H1 (cell line): ENCODE measurements at regions not wholly inside any gene's neighbourhood (a gene's known extent, or its start where the extent isn't known, plus 50 kb on each side); places are given as distances from the start of the nearest gene placed in this dataset.

ENCODE experiments used
- CTCF ChIA-PET: fragments of 300-600 bp; sonication (Branson Sonifier 250); formaldehyde crosslinking; loops from one replicate; lab custom pipeline; 2021; ENCODE audit not compliant: partially characterized antibody; lab: Charles Lee
- POLR2A ChIA-PET: fragments of 300-600 bp; sonication (Branson Sonifier 250); formaldehyde crosslinking; loops from one replicate; lab custom pipeline; 2021; ENCODE audit warnings: inconsistent platforms; ENCODE audit not compliant: partially characterized antibody; lab: Charles Lee
- DNase-seq, 2 experiments: peaks; one replicate each; pipeline versions ENCODE4 v3.0.0 to v3.0.0-alpha.2; 2010 to 2022; ENCODE audit warnings: low spot score in 2 of 2, low read depth in 1 of 2, mixed read lengths in 1 of 2
- FAIRE-seq: peaks from 2 replicates; lab custom pipeline; 2011; peaks lifted over from hg19 to GRCh38; lab: Jason Lieb, UNC
- H2AFZ ChIP-seq: 2 replicates; pipeline ENCODE4 v1.8.1; 2012; ENCODE audit warnings: low read length, inconsistent platforms
- H2AK5ac ChIP-seq: 2 replicates; pipeline ENCODE4 v1.6.1; 2013; ENCODE audit warnings: low read depth, low read length
- H2BK120ac ChIP-seq: replicated peaks from 2 replicates; pipeline ENCODE3; 2013; ENCODE audit warnings: low read depth, low read length, inconsistent platforms
- H2BK12ac ChIP-seq: 2 replicates; pipeline ENCODE4 v1.6.1; 2013; ENCODE audit warnings: low read depth, low read length
- H2BK15ac ChIP-seq: 2 replicates; pipeline ENCODE4 v1.6.1; 2013; ENCODE audit warnings: low read length
- H2BK20ac ChIP-seq: 2 replicates; pipeline ENCODE4 v1.6.1; 2013; ENCODE audit warnings: low read length
- H2BK5ac ChIP-seq: 2 replicates; pipeline ENCODE4 v1.6.1; 2013; ENCODE audit warnings: low read depth, low read length
- H3K14ac ChIP-seq: 2 replicates; pipeline ENCODE4 v1.6.1; 2013; ENCODE audit warnings: inconsistent platforms; ENCODE audit not compliant: insufficient read length
- H3K18ac ChIP-seq: 2 replicates; pipeline ENCODE4 v1.6.1; 2013; ENCODE audit warnings: low read length; ENCODE audit errors: extremely low read depth
- H3K23ac ChIP-seq: 2 replicates; pipeline ENCODE4 v1.6.1; 2013; ENCODE audit warnings: inconsistent platforms; ENCODE audit not compliant: insufficient read length
- H3K23me2 ChIP-seq: 2 replicates; pipeline ENCODE4 v1.6.1; 2013; ENCODE audit warnings: low read depth, low read length
- H3K27ac ChIP-seq: 2 replicates; pipeline ENCODE4 v1.6.1; 2011; ENCODE audit warnings: low read depth, low read length, inconsistent platforms
- H3K27me3 ChIP-seq, 4 experiments: replicated peaks in 1 of 4; 1 replicate in 1 of 4; 2 replicates in 3 of 4; pipeline versions ENCODE4 v1.6.1 to v1.8.1; 2011 to 2013; ENCODE audit warnings: low read length in 3 of 4, mild to moderate bottlenecking in 3 of 4, inconsistent platforms in 2 of 4, mixed read lengths in 2 of 4, moderate library complexity in 1 of 4; ENCODE audit not compliant: control insufficient read depth in 3 of 4, insufficient read depth in 3 of 4; ENCODE audit errors: extremely low read depth in 1 of 4
- H3K36me3 ChIP-seq, 4 experiments: 2 replicates each; pipeline versions ENCODE4 v1.6.1 to v1.8.1; 2011 to 2013; ENCODE audit warnings: mild to moderate bottlenecking in 4 of 4, low read length in 3 of 4, moderate library complexity in 2 of 4, control low read depth in 1 of 4, inconsistent platforms in 1 of 4; ENCODE audit not compliant: insufficient read depth in 4 of 4, control insufficient read depth in 2 of 4
- H3K4ac ChIP-seq: replicated peaks from 2 replicates; pipeline ENCODE3; 2013; ENCODE audit warnings: low read length, low read depth, mixed read lengths, inconsistent platforms; ENCODE audit not compliant: insufficient read length
- H3K4me1 ChIP-seq, 4 experiments: replicated peaks in 1 of 4; 1 replicate in 1 of 4; 2 replicates in 3 of 4; pipeline versions ENCODE4 v1.6.1 to v1.8.1; 2011 to 2013; ENCODE audit warnings: low read length in 3 of 4, inconsistent platforms in 2 of 4, mixed read lengths in 1 of 4; ENCODE audit not compliant: insufficient read depth in 4 of 4, control insufficient read depth in 3 of 4
- H3K4me2 ChIP-seq, 2 experiments: 2 replicates each; pipeline versions ENCODE4 v1.6.1 to v1.8.1; 2011 to 2013; ENCODE audit warnings: low read depth in 2 of 2, low read length in 2 of 2, control low read depth in 1 of 2, inconsistent platforms in 1 of 2, mild to moderate bottlenecking in 1 of 2; ENCODE audit not compliant: insufficient read depth in 1 of 2
- H3K4me3 ChIP-seq, 4 experiments: fragments of 200-600, 300-600 bp in 1 of 4; sonication (generic), shearing (Covaris generic), sonication (Bioruptor Twin) in 1 of 4; 2 replicates each; pipeline versions ENCODE4 v1.5.1 to v1.8.1; 2011 to 2016; ENCODE audit warnings: low read length in 4 of 4, low read depth in 3 of 4, control low read depth in 2 of 4, inconsistent platforms in 2 of 4, mild to moderate bottlenecking in 2 of 4, mixed read lengths in 1 of 4, moderate library complexity in 1 of 4; ENCODE audit not compliant: insufficient read depth in 2 of 4; ENCODE audit errors: extremely low read depth in 1 of 4
- H3K56ac ChIP-seq: replicated peaks from 2 replicates; pipeline ENCODE3; 2013; ENCODE audit warnings: low read depth, mild to moderate bottlenecking, mixed read lengths, low read length, inconsistent platforms; ENCODE audit not compliant: insufficient read length
- H3K79me1 ChIP-seq: 2 replicates; pipeline ENCODE4 v1.6.1; 2013; ENCODE audit warnings: low read depth, low read length, control low read depth
- H3K79me2 ChIP-seq, 2 experiments: 2 replicates each; pipeline versions ENCODE4 v1.6.1 to v1.8.1; 2012 to 2013; ENCODE audit warnings: low read length in 2 of 2, mild to moderate bottlenecking in 2 of 2, inconsistent platforms in 1 of 2; ENCODE audit not compliant: insufficient read depth in 2 of 2, control insufficient read depth in 1 of 2
- H3K9ac ChIP-seq, 4 experiments: replicated peaks in 1 of 4; 1 replicate in 1 of 4; 2 replicates in 3 of 4; pipeline versions ENCODE4 v1.6.1 to v1.8.1; 2011 to 2013; ENCODE audit warnings: low read depth in 3 of 4, low read length in 3 of 4, control low read depth in 2 of 4, mild to moderate bottlenecking in 2 of 4, moderate library complexity in 2 of 4, inconsistent platforms in 1 of 4; ENCODE audit errors: extremely low read depth in 1 of 4
- H3K9me3 ChIP-seq, 2 experiments: 2 replicates each; pipeline versions ENCODE4 v1.6.1 to v1.8.1; 2012 to 2013; ENCODE audit warnings: mild to moderate bottlenecking in 2 of 2, moderate library complexity in 2 of 2, control low read depth in 1 of 2, inconsistent platforms in 1 of 2, low read depth in 1 of 2, low read length in 1 of 2, mixed read lengths in 1 of 2; ENCODE audit not compliant: insufficient read depth in 2 of 2
- H4K20me1 ChIP-seq, 2 experiments: replicated peaks in 1 of 2; 2 replicates each; pipeline versions ENCODE3 to v1.8.1; 2011 to 2013; ENCODE audit warnings: inconsistent platforms in 2 of 2, low read length in 2 of 2, mild to moderate bottlenecking in 1 of 2; ENCODE audit not compliant: insufficient read depth in 2 of 2, control insufficient read depth in 1 of 2
- H4K5ac ChIP-seq: 2 replicates; pipeline ENCODE4 v1.6.1; 2013; ENCODE audit warnings: low read length, low read depth, mixed read lengths, inconsistent platforms; ENCODE audit not compliant: insufficient read length
- H4K8ac ChIP-seq: 2 replicates; pipeline ENCODE4 v1.8.0; 2013; ENCODE audit warnings: mild to moderate bottlenecking, moderate library complexity, low read length, inconsistent platforms; ENCODE audit not compliant: insufficient read depth; ENCODE audit errors: extremely low read depth
- H4K91ac ChIP-seq: replicated peaks from 2 replicates; pipeline ENCODE3; 2013; ENCODE audit warnings: low read length, mixed read lengths, inconsistent platforms; ENCODE audit not compliant: insufficient read length
- BACH1 ChIP-seq: IDR thresholded peaks from 2 replicates; pipeline ENCODE4 v1.6.1; 2012; ENCODE audit warnings: low read length, improper control_type of control experiment
- BCL11A ChIP-seq, 2 experiments: IDR thresholded peaks; one replicate each; pipeline ENCODE4 v1.6.1; 2011; ENCODE audit warnings: low read depth in 2 of 2, low read length in 2 of 2, mild to moderate bottlenecking in 2 of 2
- CEBPB ChIP-seq: IDR thresholded peaks from 2 replicates; pipeline ENCODE4 v1.6.1; 2012; ENCODE audit warnings: low read depth, low read length
- CREB1 ChIP-seq: IDR thresholded peaks from 2 replicates; pipeline ENCODE4 v1.6.1; 2012; ENCODE audit warnings: inconsistent platforms
- EP300 ChIP-seq, 2 experiments: IDR thresholded peaks; 1 replicate in 1 of 2; 2 replicates in 1 of 2; pipeline ENCODE4 v1.6.1; 2011 to 2012; ENCODE audit warnings: low read depth in 2 of 2, low read length in 2 of 2, mild to moderate bottlenecking in 2 of 2, borderline replicate concordance in 1 of 2, inconsistent platforms in 1 of 2, moderate library complexity in 1 of 2
- JUND ChIP-seq: IDR thresholded peaks from 2 replicates; pipeline ENCODE4 v1.6.1; 2011; ENCODE audit warnings: mild to moderate bottlenecking, improper control_type of control experiment, low read length
- KDM1A ChIP-seq: fragments of 200-600, 300-600 bp; sonication (generic); IDR thresholded peaks from 2 replicates; pipeline ENCODE4 v1.7.1; 2016; ENCODE audit warnings: mild to moderate bottlenecking, low read length, borderline replicate concordance
- RAD21 ChIP-seq, 2 experiments: IDR thresholded peaks in 1 of 2; conservative IDR thresholded peaks in 1 of 2; 2 replicates each; pipeline ENCODE4 v1.6.1; 2011; ENCODE audit warnings: low read depth in 2 of 2, low read length in 2 of 2, improper control_type of control experiment in 1 of 2, inconsistent platforms in 1 of 2, mild to moderate bottlenecking in 1 of 2, moderate library complexity in 1 of 2
- RFX5 ChIP-seq: IDR thresholded peaks from 2 replicates; pipeline ENCODE4 v1.6.1; 2011; ENCODE audit warnings: low read depth, low read length, improper control_type of control experiment, borderline replicate concordance
- RNF2 ChIP-seq: fragments of 200-900, 300-1000 bp; sonication (generic); IDR thresholded peaks from 2 replicates; pipeline ENCODE4 v1.7.1; 2016; ENCODE audit warnings: borderline replicate concordance, low read depth, mild to moderate bottlenecking, antibody characterized with exemption, low read length; ENCODE audit not compliant: poor library complexity, severe bottlenecking; ENCODE audit errors: missing control alignments
- TBP ChIP-seq: IDR thresholded peaks from 2 replicates; pipeline ENCODE4 v1.6.1; 2011; ENCODE audit warnings: low read depth, low read length, improper control_type of control experiment
- YY1 ChIP-seq: IDR thresholded peaks from 2 replicates; pipeline ENCODE4 v1.6.1; 2011; ENCODE audit warnings: low read depth, mild to moderate bottlenecking, low read length
- WGBS, 2 experiments: shearing (Covaris generic) in 1 of 2; methylation state at CpG; one replicate each; pipeline versions ENCODE4 v1.1.6 to v1.1.7; 2013 to 2015; ENCODE audit warnings: low lambda C conversion rate in 2 of 2, mixed read lengths in 2 of 2, inconsistent platforms in 1 of 2, low coverage in 1 of 2, missing lambda C conversion rate in 1 of 2; ENCODE audit not compliant: insufficient replicate concordance in 2 of 2, insufficient coverage in 1 of 2, insufficient read length in 1 of 2; ENCODE audit errors: extremely low coverage in 1 of 2, missing lambda C conversion rate in 1 of 2; 5-methylcytosine and 5-hydroxymethylcytosine counted together
- TF ChIP-seq, protein P1 (sequence below): IDR thresholded peaks from 2 replicates; pipeline ENCODE4 v1.6.1; 2011; ENCODE audit warnings: low read length, improper control_type of control experiment
- TF ChIP-seq, protein P2 (sequence below): IDR thresholded peaks from 2 replicates; pipeline ENCODE4 v1.6.1; 2012; ENCODE audit warnings: inconsistent platforms

DNA sequence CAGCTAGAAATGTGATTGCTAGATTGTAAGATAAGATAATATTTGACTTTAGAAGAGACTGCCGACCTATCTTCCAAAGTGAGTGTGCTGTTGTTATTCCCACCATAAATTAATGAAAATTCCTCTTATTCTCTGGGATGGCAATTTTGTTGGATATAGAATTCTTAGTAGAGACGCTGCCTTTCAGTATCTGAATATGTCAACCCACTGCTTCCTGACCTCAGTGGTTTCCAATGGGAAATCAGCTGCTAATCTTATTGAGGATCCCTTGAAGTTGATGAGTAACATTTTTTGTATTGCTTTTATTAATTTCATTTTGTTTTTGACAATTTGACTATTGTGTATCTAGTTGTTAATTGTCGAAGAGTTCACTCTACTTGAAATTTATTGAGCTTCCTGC lies 313.0 kb downstream of the BMP2 start:
- Histone ChIP-seq H3K18ac (no peak overlapping the region), H3K56ac (no peak overlapping the region), H3K9ac (no peak overlapping the region), H3K79me1 (no peaks in the 10 kb centered on the region), H4K8ac (no peak overlapping the region), H3K4me2 (no peak overlapping the region), H2BK5ac (no peak overlapping the region), H2BK120ac (no peak overlapping the region), H3K4me3 (no peak overlapping the region), H3K79me2 (no peaks in the 10 kb centered on the region), H4K20me1 (no peaks in the 10 kb centered on the region), H2BK15ac (no peak overlapping the region), H2BK12ac (no peak overlapping the region), H3K4ac (no peak overlapping the region), H3K4me1 (no peaks in the 10 kb centered on the region), H3K23ac (no peak overlapping the region), H3K9me3 (no peaks in the 10 kb centered on the region), H3K36me3 (no peaks in the 10 kb centered on the region), H4K91ac (no peak overlapping the region), H4K5ac (no peak overlapping the region), H3K27ac (no peak overlapping the region), H3K14ac (no peak overlapping the region), H2AFZ (no peak overlapping the region), H2BK20ac (no peak overlapping the region), H2AK5ac (no peak overlapping the region), H3K23me2 (no peaks in the 10 kb centered on the region), H3K27me3 (no peaks in the 10 kb centered on the region)
- ChIA-PET POLR2A (no interaction called here), CTCF (interaction anchor here (0.8 to 1.6 kb wide), 4 partner anchors 10 to 49 kb away, joined by 3 to 4 read pairs (median 4); no protein-coding TSS in a partner anchor)
- 91% methylated on average over 3 of the region's 3 CpGs; no CpG with 5 or more reads in 1 of the 2 experiments for WGBS, 2 experiments
- DNase-seq (no peak), FAIRE-seq (no peak)
- no peak for TF ChIP-seq RNF2
- no peak for TF ChIP-seq RAD21 (IDR thresholded peaks at IDR 0.05 in 1 of 2, conservative IDR thresholded peaks at IDR 0.05 in 1 of 2; ENCODE audit: low read depth in 2 of 2, low read length in 2 of 2)
- no peak for TF ChIP-seq CEBPB
- TF ChIP-seq YY1: no peak
- TF ChIP-seq, protein P1, sequence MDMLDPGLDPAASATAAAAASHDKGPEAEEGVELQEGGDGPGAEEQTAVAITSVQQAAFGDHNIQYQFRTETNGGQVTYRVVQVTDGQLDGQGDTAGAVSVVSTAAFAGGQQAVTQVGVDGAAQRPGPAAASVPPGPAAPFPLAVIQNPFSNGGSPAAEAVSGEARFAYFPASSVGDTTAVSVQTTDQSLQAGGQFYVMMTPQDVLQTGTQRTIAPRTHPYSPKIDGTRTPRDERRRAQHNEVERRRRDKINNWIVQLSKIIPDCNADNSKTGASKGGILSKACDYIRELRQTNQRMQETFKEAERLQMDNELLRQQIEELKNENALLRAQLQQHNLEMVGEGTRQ: no peak
- no peak for TF ChIP-seq KDM1A
- TF ChIP-seq EP300 (IDR thresholded peaks at IDR 0.05; ENCODE audit: borderline replicate concordance in 1 of 2, low read depth in 2 of 2, low read length in 2 of 2): no peak
- TF ChIP-seq BCL11A (IDR thresholded peaks at IDR 0.05; ENCODE audit: low read depth in 2 of 2, low read length in 2 of 2): no peak
- TF ChIP-seq, protein P2, sequence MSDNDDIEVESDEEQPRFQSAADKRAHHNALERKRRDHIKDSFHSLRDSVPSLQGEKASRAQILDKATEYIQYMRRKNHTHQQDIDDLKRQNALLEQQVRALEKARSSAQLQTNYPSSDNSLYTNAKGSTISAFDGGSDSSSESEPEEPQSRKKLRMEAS: no peak
- TF ChIP-seq TBP: no peak
- no peak for TF ChIP-seq JUND
- no peak for TF ChIP-seq RFX5
- no peak for TF ChIP-seq BACH1
- no peak for TF ChIP-seq CREB1
